HG03135 (cell line): ENCODE measurements at regions not wholly inside any gene's neighbourhood (a gene's known extent, or its start where the extent isn't known, plus 50 kb on each side); places are given as distances from the start of the nearest gene placed in this dataset.

Experiments
- ATAC-seq: cut with Tn5 transposase; IDR thresholded peaks from one replicate; pipeline ENCODE4 v1.9.1; 2021; ENCODE audit warnings: mild to moderate bottlenecking, moderate library complexity; ENCODE audit not compliant: unreplicated experiment

DNA sequence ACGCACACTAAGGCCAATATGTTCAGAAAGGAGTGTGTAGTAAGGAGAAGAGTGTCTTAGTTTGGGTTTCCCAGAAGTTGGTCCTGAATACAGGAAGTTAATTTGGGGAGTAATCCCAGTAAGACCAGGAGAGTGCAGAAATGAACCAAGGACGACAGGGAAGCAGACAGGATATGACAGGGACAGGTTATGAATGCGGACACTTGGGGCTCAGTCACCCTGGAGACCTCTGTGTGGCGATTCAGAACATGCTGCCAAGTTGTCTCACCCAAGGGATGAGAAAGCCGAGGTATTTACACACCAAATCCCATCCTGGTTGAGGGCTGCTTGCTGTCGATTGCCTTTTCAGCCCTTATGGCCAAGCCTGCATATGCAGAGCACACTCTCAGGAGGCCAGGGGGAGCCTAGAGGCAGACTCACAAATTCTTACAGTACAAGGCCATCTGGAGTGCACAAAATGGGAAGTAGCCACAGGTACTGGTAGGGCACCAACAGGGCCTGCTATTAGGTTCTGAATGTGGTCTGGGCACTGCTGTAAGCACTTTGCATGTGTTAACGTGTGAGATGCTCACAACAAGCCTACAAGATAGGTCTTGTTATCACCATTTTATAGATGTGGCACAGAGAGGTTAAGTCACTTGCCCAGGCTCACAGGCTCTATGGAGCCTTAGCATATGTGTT lies 233.1 kb upstream of the ANKRD55 start:
- no peak for ATAC-seq

DNA sequence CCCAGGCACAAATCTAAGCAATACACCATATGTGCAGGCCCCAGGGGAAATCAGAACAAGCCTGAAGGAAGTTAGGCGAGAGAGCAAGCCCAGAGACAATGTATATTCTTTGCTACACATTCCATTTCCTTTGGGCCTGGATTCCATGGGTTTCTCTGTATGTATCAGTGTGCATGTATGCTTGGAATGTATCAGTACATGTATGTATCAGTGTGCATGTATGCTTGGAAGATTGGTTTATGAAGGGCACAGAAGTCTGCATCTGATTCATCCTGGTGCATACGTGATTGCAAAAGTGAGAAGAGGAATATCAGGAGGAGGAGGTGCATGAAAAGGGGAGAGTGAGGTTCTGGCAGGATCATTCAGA lies 232.6 kb upstream of the ANKRD55 start:
- no peak for ATAC-seq

DNA sequence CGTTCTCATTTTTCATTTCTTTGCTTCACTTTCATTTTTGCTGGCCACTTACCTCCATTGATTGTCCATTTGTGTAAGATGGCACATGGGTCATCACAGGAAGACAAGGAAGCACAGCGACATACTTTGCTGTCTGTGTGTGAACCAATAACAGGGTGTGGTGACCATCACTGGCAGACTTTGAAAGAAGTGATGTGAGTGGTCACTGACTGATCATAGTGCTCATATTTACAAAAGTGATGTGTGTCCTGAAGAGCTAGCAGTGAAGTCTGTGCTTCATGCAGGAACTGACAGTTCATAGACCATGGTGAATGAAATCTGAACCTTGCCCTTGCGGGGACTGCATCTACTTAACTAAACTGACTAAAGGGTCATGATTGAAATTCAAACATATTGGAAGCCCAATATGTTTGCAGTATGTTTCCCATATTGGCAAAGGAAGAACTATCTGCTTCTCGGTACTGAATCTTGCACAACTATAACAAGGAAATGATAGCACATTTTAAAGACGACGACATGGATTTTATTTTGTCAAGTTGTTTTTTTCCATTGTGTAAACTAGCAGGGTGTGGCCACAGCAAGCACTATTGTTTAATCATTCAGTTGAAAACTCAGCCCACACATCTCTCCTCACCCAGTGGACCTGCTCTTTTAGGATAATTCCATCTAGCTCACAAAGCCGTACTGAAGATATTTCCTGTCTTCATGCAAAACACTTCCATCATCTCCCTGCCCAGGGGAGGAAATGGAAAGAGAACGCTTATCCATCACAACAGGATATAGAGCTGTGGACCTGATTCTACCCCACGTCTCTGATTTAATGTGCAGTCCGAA lies 232.0 kb upstream of the ANKRD55 start:
- no peak for ATAC-seq

DNA sequence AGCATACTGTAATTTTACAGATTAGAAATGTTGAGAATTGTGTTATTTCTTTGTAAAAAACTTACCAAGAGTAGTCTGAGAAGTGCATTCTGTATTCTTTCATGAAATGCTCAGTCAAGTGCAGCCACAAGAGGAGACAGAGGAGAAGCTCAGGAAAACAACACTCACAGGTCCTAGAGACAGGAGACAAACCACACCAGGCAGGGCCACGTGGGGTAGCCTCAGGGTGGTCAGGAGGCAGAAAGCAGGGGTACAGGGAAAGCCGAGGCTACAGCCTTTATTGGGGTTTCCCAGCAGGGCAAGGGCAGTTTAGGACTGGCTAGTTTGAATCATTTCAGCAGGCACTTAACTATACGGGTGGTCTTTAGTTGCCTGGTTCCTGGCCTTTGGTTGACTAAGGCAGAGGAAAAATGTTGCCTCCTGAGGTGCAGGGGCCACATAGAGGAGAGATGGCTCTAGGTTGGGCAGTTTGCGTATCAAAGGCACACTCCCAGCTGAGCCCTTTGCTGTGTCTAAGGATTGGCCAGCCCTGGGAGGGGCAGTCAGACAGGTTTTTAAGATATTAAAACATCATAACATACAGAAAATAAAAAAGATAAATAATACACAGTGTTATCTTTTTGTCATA lies 230.9 kb upstream of the ANKRD55 start:
- no peak for ATAC-seq

DNA sequence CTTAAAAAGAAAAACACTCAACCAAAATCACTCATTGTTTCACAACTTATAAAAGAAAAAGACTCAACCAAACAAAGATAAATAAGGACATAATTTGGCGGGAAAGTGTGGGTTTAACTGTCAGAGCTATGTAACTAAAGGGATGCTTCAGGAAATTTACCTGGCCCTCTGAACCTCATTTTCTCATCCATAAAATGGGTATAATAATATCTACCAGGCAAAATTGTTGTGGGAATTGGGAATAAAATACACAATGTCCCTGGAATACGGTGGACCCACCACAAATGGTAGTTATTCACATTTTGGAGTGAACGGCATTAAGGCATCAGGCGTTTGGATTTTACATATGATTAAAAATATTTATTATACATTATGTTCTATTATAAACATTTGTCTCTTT lies 228.5 kb upstream of the ANKRD55 start:
- no peak for ATAC-seq

DNA sequence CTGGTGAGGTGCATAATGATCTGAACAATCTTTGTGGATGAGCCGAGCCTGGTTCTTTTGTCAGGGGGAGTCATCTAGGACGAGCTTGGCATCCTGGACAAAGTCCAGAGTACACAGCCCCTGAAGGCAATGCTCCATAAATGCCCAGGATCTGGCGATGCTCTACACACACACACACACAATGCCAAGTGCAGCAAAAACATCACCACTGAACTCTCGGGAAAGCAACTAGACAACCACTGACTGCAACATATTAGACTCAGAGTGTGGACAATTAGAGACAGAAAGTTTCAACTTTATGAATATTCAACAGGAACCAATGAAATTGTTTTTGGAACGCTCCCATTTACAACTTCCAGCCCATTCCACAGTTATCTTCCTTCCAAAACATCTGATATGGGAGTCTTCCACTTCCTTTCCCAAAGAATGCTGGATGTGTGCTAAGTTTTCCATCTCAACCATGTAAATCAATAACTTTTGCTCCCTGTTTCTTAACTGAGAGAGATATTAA lies 227.6 kb upstream of the ANKRD55 start:
- ATAC-seq, result no peak

DNA sequence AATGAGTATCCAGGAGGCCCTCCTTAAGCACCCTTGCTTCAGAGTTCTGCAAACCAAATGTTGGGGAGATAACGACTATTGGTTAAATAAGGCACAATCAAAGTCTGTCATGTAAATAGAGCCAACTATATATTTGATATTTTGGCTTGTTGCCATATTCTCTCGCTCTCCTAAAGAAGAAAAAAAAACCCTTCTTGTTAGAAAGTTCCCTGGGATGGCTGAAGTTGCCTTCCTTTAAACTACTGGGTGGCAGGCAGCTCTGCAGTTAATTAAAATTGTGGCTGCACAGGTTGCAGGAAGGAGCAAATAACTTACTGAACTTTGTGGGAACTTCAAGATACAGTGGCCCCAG lies 227.0 kb upstream of the ANKRD55 start:
- ATAC-seq, result no peak

DNA sequence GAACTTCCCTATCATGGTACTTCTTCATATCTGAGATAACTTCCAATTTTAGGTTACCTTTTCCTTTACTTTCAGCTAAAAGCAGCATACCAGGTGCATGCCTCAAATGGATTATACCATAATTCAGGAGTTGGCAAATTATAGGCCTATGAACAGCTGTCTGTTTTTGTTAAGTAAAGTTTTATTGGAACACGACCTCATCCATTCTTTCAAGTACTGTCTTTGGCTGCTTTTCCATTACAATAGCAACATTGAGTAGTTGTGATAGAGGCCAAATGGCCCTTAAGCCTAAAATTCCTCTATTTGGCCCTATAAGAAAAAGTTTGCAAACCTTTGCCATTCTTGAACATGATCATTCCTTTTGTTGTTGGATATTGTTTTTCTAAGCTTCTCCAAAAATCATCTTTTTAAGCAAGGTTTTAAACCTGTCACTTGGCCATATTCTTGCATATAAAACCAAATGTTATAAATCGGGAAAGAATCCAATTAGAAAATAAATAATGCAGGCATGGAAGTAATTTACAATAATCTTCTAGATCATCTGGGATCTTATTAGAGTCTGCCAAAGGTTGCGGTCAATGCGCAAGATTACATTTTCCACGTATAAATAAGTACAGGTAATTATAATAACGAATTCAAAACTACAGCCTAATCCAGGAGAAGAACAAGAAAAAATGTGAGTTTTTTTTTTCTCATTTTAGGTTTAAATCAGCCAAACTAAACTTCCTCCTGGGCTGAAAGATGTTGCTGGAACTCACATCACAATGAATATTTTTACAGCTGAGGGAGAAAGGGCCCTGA lies 226.5 kb upstream of the ANKRD55 start:
- no peak for ATAC-seq

DNA sequence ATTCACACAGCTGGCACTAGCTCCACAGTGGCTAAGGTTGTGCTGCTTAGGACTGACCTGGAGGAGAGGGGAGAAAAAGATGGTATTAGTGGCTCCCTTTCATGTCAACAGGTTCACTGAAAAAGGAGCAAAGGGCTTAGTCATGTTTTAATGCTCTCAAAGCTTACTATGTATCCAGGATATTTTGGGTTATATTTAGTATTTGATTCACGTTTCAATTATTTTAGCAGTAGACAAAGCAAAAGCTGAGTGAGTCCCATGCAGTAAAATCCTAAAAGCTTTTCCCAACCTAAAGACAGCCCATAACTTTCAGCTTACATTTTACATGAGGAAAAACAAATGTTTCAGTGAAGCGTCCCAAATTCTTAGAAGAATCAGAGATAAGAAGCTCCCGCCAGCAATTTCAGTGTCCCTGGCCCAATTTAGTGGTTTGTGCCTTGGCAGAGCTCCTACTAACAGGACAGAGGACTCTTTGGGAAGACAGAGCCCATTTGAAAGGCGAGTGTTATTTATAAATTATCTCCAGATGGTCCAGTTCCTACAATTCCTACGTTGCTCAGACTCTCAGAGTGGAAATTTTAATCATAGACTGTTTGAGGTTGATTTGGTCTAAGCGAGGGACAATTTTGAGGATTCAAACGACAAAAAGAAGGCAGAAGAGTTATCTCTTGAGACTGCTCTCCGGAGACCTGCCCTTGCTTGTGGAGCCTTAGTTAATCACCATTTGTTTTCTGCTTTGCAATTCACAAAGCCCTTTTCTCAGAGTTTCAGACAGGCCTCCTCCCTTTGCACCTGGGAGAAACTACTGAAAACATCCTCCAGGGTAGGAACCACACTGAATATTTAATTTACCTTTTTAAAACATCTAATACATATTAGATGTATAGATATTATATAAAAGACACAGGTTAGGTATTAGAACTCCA lies 225.0 kb upstream of the ANKRD55 start:
- ATAC-seq, result no peak

DNA sequence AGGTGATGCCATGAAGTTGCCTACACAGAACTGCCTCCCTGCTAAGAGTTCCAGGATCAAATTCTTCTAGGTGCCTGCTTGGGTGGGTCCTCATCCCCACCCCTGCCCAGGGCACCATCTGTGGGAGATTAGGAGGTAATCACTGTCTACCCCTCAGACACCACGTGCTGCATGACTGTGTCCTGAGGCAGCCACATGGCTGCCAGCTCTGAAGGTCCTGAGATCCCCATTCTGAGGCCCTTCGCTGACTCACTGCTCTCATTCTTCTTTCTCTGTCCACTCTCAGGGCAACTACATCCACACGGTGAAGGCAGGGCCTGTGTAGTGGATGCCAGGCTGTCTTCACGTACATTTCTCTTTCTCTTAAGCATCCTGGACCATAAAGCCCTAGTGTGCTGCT lies 222.9 kb upstream of the ANKRD55 start:
- no peak for ATAC-seq

DNA sequence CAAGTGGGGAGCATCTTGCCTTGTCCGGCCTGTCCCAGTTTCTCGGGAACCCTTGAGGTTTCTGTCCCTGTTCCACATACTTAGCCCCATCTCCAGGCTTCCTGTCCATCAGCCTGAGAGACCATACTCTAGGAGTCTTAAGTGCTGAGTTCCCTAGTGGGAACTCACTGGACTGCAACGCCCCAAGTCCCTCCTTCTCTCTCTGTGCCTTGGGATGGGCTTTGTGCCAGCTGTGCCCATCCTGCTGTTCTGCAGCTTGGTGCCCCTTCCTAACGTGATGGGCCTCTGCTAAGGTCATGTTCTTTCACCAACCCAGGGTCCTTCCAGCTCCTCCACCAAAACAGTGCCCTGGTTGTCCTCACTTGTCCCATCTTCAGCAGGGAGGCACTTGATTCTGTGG lies 222.3 kb upstream of the ANKRD55 start:
- no peak for ATAC-seq

DNA sequence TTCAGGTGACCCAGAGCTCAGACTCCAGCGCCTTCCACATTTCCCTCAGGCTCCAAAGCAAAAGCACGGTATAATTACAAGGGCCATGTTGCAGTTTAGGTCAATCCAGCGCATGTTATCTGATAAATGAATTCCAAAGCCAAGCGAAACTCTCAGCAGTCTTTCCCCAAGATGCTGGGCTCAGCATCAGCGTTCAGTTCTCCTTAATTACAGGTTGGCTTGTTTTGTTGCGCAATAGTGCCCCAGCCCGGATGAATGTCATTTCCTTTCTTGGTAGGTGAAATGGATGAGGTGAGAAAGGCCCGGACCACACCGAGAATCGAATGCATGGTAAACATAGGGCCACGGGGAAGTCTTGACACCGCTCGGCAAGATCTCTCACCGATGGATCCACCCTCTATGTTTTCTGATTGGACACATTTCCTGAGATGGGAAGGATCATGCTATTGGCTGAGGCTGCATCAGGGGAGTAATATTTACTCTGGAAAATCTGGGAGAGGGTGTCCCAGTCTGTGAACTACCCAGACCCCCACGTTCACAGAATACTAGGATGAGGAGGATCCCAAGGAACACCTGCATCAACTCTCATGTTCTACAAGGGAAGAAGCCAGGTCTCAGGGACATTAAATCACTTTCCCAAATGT lies 221.2 kb upstream of the ANKRD55 start:
- ATAC-seq, result no peak

DNA sequence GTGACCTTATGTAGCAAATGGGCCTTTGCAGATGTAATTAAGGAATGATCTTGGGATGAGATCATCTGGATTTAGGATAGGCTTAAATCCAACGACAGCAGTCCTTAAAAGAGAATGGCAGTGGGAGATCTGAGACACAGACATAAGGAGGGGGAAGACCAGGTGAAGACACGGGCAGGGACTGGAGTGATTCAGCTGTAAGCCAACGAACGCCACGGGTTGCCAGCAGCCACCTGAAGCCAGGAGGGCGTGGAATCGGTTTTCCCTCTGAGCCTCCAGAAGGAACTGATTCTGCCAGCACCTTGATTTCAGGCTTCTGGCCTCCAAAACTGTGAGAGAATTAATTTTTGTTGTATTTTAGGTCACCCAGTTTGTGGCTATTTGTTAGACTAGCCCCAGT lies 218.6 kb upstream of the ANKRD55 start:
- no peak for ATAC-seq

DNA sequence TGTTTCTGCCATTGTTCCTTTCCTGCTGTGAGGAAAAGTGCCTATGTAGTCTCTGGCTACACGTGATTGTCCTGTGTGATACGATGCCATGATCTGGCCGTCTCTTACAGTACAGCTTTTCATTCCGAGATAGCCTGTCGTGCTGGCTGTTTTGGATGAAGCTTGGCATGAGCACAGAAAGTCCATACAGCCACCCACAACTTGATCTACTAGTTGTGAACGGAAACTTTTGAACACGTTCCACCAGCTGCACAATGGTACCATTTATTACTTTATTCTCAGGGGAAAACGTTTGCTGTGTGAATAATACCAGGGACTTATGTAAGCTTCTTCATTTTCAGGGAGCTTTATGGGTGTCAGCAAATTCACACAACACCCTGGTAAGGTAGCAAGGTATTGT lies 217.6 kb upstream of the ANKRD55 start:
- ATAC-seq, result no peak

DNA sequence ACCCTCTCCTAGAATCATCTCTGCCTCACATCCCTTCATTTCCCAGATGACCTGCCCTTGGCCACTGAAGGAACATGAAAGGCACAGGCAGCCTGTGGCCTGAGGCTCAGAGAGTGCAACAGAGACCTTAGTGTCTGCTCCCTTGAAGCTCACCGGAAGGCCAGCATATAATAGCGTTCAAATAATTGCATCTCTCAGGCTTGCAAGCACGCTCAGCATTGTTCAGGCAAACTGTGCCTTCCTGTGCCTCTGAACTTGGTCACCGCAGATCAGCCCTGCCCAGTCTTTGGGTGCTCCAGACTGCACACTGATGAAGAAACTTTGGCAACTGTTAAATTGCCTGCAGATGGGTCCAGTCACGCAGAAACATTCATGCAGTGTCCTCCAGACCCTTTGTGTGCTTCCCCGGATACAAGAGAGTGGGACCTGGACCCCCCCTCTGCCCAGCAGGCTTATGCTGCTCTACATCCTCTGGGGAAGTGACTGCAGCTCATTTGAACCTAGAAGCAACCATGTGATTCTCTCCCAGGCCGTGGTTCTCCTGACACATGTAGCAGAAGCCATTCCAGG lies 216.0 kb upstream of the ANKRD55 start:
- ATAC-seq, result no peak

DNA sequence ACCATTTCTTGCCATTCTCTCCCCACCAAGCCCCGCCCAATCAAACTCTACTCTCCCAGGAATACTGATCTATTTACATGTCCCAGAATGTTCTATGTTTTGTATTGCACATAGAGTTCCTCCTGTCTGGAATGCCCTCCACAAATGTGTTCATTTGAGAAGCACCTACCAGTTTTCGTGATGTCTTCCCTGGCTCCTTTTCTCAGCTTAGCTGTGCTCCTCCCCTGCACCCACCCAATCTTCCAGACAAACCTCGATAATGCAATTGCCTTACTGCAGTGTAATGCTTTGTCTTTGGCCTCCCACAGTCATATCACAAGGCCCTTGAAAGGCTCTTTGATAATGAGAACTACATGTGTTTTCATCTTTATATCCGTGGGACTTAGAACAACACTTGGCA lies 214.5 kb upstream of the ANKRD55 start:
- ATAC-seq, result no peak

DNA sequence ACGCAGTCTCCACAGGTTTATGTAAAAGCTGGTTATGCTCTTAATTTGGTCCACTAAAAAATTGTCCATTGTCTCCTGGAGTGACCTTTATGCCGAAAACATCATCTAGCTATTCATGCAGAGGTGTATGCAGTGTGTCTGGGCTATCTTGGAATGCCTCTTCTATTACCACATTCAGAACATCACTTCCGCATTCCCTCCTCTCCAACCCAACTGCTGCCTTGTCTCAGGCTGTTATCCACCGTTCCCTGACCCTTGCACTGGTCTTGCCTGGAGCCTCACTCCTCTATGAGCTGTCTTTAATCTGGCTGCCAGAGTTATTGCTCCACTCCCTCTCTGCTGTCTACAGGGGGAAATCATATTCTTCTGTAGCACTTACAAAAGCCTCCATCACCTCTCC lies 214.1 kb upstream of the ANKRD55 start:
- no peak for ATAC-seq

DNA sequence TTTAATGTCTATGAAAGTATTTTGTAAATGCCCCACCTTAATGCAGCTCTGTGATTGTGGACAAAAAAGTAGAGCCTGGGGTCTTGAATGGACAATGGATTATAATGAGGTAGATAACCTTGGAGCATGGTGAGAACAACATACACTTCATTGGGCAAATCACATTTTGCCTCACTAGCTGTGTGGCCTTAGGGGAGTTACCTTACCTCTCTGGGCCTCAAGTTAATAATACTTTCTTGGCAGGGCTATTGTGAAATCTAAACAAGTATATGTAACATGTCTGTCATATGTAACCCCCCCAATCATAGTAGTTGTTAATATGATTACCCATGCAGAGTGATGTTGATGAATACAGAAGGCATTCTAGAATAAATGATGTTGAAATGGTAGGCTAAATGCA lies 213.6 kb upstream of the ANKRD55 start:
- no peak for ATAC-seq

DNA sequence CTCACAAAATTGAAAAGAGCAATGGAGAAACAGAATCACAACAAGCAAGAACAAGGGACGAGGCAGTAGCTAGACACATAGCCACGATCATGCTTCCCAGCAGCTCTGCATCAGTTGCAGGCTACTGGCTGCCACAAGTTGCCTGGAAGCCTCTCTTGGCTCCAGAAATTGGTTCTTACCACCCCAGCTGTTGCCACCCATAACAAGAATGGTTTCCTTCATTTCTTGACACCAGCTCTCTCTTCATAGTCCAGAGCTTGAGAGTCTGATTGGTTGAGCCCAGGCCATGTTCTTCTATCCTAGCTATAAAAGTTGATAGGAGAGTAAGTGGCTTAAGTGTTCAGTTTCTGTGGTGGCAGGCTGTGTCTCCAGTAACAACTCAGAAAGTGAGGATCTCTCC lies 210.7 kb upstream of the ANKRD55 start:
- no peak for ATAC-seq
